GM18861 (cell line): ENCODE measurements at regions not wholly inside any gene's neighbourhood (a gene's known extent, or its start where the extent isn't known, plus 50 kb on each side); places are given as distances from the start of the nearest gene placed in this dataset.

Experiments used
- ATAC-seq: cut with Tn5 transposase; IDR thresholded peaks from one replicate; pipeline ENCODE4 v1.9.1; 2021; ENCODE audit not compliant: unreplicated experiment

GRCh38 chr9:81125446-81126092 is 563.8 kb downstream of the TLE1 start:
- no peak for ATAC-seq

- ATAC-seq = no peak
Measured at GRCh38 chr9:81123526-81123925, 565.8 kb downstream of the TLE1 start.

GRCh38 chr9:81122749-81123148 is 566.6 kb downstream of the TLE1 start:
- ATAC-seq = no peak

- no peak for ATAC-seq
Measured at GRCh38 chr9:81119591-81119990, 569.8 kb downstream of the TLE1 start.

GRCh38 chr9:81118416-81118815 is 570.9 kb downstream of the TLE1 start:
- no peak for ATAC-seq

- no peak for ATAC-seq
Measured at GRCh38 chr9:81116340-81117137, 572.8 kb downstream of the TLE1 start.

GRCh38 chr9:81113453-81114124 is 575.8 kb downstream of the TLE1 start:
- ATAC-seq = no peak

- ATAC-seq = no peak
Measured at GRCh38 chr9:81112627-81113452, 576.5 kb downstream of the TLE1 start.

- ATAC-seq = no peak
Measured at GRCh38 chr9:81108821-81109220, 580.5 kb downstream of the TLE1 start.

- no peak for ATAC-seq
Measured at GRCh38 chr9:81108391-81108790, 581.0 kb downstream of the TLE1 start.

GRCh38 chr9:81103597-81104471 is 585.5 kb downstream of the TLE1 start:
- ATAC-seq = no peak

GRCh38 chr9:81097131-81097847 is 592.1 kb downstream of the TLE1 start:
- no peak for ATAC-seq

GRCh38 chr9:81096625-81097024 is 592.7 kb downstream of the TLE1 start:
- no peak for ATAC-seq

GRCh38 chr9:81092057-81092456 is 597.3 kb downstream of the TLE1 start:
- no peak for ATAC-seq

- no peak for ATAC-seq
Measured at GRCh38 chr9:81088341-81088740, 601.0 kb downstream of the TLE1 start.

GRCh38 chr9:81086416-81086815 is 602.9 kb downstream of the TLE1 start:
- ATAC-seq = no peak

GRCh38 chr9:81083854-81084512 is 605.4 kb downstream of the TLE1 start:
- ATAC-seq = no peak

- ATAC-seq = no peak
Measured at GRCh38 chr9:81083067-81083466, 606.3 kb downstream of the TLE1 start.

- ATAC-seq = no peak
Measured at GRCh38 chr9:81082221-81082620, 607.1 kb downstream of the TLE1 start.
